Mesothelial cell of epicardium (in vitro differentiated cells): ENCODE measurements at regions not wholly inside any gene's neighbourhood (a gene's known extent, or its start where the extent isn't known, plus 50 kb on each side); places are given as distances from the start of the nearest gene placed in this dataset.

ENCODE experiments used
- DNase-seq, 2 experiments: peaks; one replicate each; pipeline ENCODE4 v3.0.0; 2021; ENCODE audit warnings: low spot score in 2 of 2; ENCODE audit not compliant: unreplicated experiment in 2 of 2
- H3K27ac Mint-ChIP-seq: 2 replicates; pipeline ENCODE4 v1.8.0; 2021; ENCODE audit warnings: mixed read lengths
- H3K27me3 Mint-ChIP-seq: 2 replicates; pipeline ENCODE4 v1.8.0; 2021; ENCODE audit warnings: low read depth, mixed read lengths
- H3K36me3 Mint-ChIP-seq: 2 replicates; pipeline ENCODE4 v1.8.0; 2021; ENCODE audit warnings: mixed read lengths
- H3K4me1 Mint-ChIP-seq: 2 replicates; pipeline ENCODE4 v1.8.0; 2021; ENCODE audit warnings: mixed read lengths
- H3K4me3 Mint-ChIP-seq: 2 replicates; pipeline ENCODE4 v1.8.0; 2021; ENCODE audit warnings: mild to moderate bottlenecking, moderate library complexity, mixed read lengths
- H3K9me3 Mint-ChIP-seq: 2 replicates; pipeline ENCODE4 v1.8.0; 2021; ENCODE audit warnings: mixed read lengths
- TF ChIP-seq, protein P1 (sequence below): fragments of 200-600 bp; sonication (generic); IDR thresholded peaks from one replicate; pipeline ENCODE4 v1.5.0; 2021; ENCODE audit warnings: antibody characterized with exemption; ENCODE audit not compliant: unreplicated experiment

DNA sequence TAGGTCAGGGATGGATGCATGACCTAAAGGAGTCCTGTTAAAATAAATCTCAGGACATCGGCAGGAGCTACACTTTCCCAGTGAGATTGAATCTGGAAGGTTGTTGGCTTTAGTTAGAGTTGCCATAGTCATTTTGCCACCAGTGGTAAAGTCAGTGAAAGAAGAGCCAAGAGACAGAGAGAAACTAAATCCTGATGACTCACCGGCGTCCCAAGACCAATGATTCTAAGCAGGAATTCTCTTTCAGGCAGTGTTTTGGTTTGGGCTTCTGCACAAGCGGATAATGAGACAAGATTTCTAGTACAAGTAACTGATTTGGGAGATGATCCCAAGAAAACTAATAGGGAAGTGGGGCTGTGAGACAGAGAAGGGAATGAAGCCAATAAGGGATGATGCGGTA, 88.8 kb upstream of the ETS2 start:
- DNase-seq: no peak
- H3K4me3 Mint-ChIP-seq: no peak overlapping the region
- H3K4me1 Mint-ChIP-seq: peaks cover 14% of the 10 kb centered on the region
- no peaks in the 10 kb centered on the region for H3K27me3 Mint-ChIP-seq
- H3K36me3 Mint-ChIP-seq: no peaks in the 10 kb centered on the region
- no peak overlapping the region for H3K27ac Mint-ChIP-seq
- H3K9me3 Mint-ChIP-seq: no peaks in the 10 kb centered on the region
- TF ChIP-seq, protein P1, sequence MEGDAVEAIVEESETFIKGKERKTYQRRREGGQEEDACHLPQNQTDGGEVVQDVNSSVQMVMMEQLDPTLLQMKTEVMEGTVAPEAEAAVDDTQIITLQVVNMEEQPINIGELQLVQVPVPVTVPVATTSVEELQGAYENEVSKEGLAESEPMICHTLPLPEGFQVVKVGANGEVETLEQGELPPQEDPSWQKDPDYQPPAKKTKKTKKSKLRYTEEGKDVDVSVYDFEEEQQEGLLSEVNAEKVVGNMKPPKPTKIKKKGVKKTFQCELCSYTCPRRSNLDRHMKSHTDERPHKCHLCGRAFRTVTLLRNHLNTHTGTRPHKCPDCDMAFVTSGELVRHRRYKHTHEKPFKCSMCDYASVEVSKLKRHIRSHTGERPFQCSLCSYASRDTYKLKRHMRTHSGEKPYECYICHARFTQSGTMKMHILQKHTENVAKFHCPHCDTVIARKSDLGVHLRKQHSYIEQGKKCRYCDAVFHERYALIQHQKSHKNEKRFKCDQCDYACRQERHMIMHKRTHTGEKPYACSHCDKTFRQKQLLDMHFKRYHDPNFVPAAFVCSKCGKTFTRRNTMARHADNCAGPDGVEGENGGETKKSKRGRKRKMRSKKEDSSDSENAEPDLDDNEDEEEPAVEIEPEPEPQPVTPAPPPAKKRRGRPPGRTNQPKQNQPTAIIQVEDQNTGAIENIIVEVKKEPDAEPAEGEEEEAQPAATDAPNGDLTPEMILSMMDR: no peak

DNA sequence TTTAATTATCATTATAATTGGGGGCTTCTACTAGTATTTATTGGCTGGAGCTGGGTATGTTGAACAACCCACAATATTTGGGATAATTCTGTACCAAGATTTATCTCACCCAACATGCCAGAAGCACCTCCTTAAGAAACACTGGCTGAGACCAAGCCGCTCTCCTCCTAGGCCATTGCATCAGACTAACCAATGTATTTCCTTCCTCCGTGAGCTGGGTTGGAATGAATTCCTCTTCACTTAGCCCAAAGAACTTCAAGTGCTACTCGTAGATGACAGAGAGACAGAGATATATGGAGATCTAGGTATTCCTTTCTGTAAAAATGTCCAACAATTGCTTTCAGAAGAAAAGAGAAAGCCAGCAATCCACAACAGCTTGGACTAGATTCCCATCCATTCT, 87.2 kb upstream of the ETS2 start:
- no peak for DNase-seq
- TF ChIP-seq, protein P1: no peak
- no peak overlapping the region for H3K27ac Mint-ChIP-seq
- peaks cover 14% of the 10 kb centered on the region for H3K4me1 Mint-ChIP-seq
- no peaks in the 10 kb centered on the region for H3K36me3 Mint-ChIP-seq
- peaks cover 2% of the 10 kb centered on the region for H3K27me3 Mint-ChIP-seq
- H3K4me3 Mint-ChIP-seq: no peak overlapping the region
- peaks cover 1% of the 10 kb centered on the region for H3K9me3 Mint-ChIP-seq

DNA sequence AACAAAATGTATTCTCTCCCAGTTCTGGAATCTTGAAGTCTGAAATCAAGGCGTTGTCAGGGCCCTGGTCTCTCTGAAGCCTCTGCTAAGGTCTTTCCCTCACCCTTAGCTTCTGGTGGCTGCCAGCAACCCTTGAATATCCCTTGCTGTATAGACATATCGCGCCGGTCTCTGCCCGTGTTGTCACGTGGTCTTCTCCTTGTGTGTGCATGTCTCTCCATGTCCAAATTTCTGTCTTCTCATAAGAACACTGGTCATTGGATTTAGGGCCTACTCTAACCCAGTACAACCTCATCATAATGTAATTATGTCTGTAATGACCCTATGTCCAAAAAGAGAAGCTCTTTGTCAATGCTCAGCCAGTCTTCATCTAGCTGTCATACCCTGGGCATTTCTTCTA, 85.7 kb upstream of the ETS2 start:
- H3K4me1 Mint-ChIP-seq: peaks cover 8% of the 10 kb centered on the region
- DNase-seq: no peak
- H3K27me3 Mint-ChIP-seq: peaks cover 2% of the 10 kb centered on the region
- no peak overlapping the region for H3K4me3 Mint-ChIP-seq
- TF ChIP-seq, protein P1: no peak
- H3K36me3 Mint-ChIP-seq: no peaks in the 10 kb centered on the region
- H3K9me3 Mint-ChIP-seq: peaks cover 17% of the 10 kb centered on the region
- H3K27ac Mint-ChIP-seq: no peak overlapping the region

DNA sequence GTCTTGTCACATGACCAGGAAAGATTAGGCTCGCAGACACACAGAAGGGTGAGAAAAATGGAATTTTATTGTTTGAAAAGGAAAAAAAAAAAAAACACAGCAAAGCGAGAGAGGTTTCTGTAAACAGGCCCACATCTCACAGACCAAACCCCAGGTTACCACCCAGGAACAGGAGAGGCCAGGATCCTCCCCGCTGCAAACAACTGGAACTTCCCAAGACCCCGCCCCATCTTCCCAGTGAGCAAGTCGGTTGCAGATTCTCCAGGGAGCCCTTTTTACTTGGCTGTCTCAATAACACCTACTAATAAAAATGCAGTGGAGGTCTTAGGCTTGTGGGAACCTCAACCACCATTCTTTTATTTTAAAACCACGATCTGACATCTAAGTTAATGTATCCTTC, 84.7 kb upstream of the ETS2 start:
- peaks cover 26% of the 10 kb centered on the region for H3K9me3 Mint-ChIP-seq
- H3K36me3 Mint-ChIP-seq: no peaks in the 10 kb centered on the region
- H3K27ac Mint-ChIP-seq: no peak overlapping the region
- no peak for DNase-seq
- TF ChIP-seq, protein P1: no peak
- H3K4me3 Mint-ChIP-seq: no peak overlapping the region
- peaks cover 8% of the 10 kb centered on the region for H3K4me1 Mint-ChIP-seq
- peaks cover 2% of the 10 kb centered on the region for H3K27me3 Mint-ChIP-seq

DNA sequence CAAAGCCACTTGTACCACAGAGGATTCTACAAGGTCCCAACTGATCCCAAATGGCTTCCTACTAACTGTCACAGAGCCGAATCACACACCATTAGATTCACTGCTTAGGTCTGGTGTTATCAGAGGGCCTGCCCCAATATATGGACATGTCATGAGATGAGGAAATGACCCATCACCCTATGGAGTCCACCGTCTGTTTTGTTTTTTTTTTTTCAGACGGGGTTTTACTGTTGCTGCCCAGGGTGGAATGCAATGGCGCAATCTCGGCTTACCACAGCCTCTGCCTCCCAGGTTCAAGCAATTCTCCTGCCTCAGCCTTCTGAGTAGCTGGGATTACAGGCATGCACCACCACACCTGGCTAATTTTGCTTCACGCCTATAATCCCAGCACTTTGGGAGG, 83.8 kb upstream of the ETS2 start:
- no peak for DNase-seq
- TF ChIP-seq, protein P1: no peak
- no peak overlapping the region for H3K27ac Mint-ChIP-seq
- peaks cover 33% of the 10 kb centered on the region for H3K9me3 Mint-ChIP-seq
- H3K36me3 Mint-ChIP-seq: no peaks in the 10 kb centered on the region
- peaks cover 8% of the 10 kb centered on the region for H3K4me1 Mint-ChIP-seq
- no peak overlapping the region for H3K4me3 Mint-ChIP-seq
- peaks cover 2% of the 10 kb centered on the region for H3K27me3 Mint-ChIP-seq
